PC-9 (cell line): ENCODE measurements at regions not wholly inside any gene's neighbourhood (a gene's known extent, or its start where the extent isn't known, plus 50 kb on each side); places are given as distances from the start of the nearest gene placed in this dataset.
"Not testable (repeated sequence)": the region's sequence is repeated elsewhere in the genome, so short reads cannot be mapped to it uniquely, and the experiment has no call there.

Experiments used
- CTCF ChIP-seq: fragments of 200-600 bp; sonication (generic); conservative IDR thresholded peaks from 2 replicates; pipeline ENCODE4 v1.6.1; 2017; ENCODE audit warnings: mixed run types, antibody characterized with exemption, mild to moderate bottlenecking, moderate library complexity
- EZH2 ChIP-seq: fragments of 200-600 bp; sonication (generic); IDR thresholded peaks from 2 replicates; pipeline ENCODE4 v1.8.0; 2017; ENCODE audit warnings: antibody characterized with exemption, low read depth

DNA sequence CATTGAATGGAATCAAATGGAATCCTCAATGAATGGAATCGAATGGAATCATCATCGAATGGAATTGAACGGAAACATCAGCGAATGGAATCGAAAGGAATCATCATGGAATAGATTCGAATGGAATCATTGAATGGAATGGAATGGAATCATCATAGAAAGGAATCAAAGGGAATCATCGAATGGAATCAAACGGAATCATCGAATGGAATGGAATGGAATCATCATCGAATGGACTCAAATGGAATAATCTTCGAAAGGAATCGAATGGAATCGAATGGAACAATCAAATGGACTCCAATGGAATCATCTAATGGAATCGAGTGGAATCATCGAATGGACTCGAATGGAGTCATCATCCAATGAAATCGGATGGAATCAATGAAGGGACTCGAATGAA is 222.6 kb downstream of the SHCBP1 start:
- TF ChIP-seq CTCF, EZH2: not testable (repeated sequence)
